ENCODE measurements at regions not wholly inside any gene's neighbourhood (a gene's known extent, or its start where the extent isn't known, plus 50 kb on each side); places are given as distances from the start of the nearest gene placed in this dataset.

DNA sequence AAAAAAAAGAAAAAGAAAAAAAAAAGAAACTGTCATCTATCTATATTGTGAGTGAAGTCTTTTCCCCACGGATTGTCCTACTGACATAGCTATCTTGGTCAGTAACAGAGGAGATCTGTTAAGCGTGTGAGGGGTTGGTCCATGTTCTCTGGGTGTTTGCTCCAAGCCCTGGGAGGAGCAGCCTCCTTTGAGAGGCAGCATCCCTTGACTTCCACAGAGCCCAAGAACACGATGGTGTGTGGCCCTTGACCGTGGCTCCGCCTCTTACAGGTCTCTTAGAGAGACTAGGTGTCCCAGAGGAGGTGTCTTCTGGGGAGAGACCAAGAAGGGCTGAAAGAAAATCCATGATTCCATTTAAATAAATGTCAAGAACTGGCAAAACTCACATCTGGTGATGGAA, 60.1 kb upstream of the GTSF1L start:
- TF ChIP-seq, protein P1, sequence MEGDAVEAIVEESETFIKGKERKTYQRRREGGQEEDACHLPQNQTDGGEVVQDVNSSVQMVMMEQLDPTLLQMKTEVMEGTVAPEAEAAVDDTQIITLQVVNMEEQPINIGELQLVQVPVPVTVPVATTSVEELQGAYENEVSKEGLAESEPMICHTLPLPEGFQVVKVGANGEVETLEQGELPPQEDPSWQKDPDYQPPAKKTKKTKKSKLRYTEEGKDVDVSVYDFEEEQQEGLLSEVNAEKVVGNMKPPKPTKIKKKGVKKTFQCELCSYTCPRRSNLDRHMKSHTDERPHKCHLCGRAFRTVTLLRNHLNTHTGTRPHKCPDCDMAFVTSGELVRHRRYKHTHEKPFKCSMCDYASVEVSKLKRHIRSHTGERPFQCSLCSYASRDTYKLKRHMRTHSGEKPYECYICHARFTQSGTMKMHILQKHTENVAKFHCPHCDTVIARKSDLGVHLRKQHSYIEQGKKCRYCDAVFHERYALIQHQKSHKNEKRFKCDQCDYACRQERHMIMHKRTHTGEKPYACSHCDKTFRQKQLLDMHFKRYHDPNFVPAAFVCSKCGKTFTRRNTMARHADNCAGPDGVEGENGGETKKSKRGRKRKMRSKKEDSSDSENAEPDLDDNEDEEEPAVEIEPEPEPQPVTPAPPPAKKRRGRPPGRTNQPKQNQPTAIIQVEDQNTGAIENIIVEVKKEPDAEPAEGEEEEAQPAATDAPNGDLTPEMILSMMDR (IDR thresholded peaks at IDR 0.05) = no peak
- TF ChIP-seq POLR2A (IDR thresholded peaks at IDR 0.05) = no peak

Measured in heart left ventricle (tissue), 13 donors.